Right forelimb (tissue), 1 donor: ENCODE measurements at regions not wholly inside any gene's neighbourhood (a gene's known extent, or its start where the extent isn't known, plus 50 kb on each side); places are given as distances from the start of the nearest gene placed in this dataset.

Experiments used
- DNase-seq: peaks from one replicate; pipeline ENCODE4 v3.0.0-alpha.2; 2018

GRCh38 chr6:41474213-41474933 lies 71.8 kb upstream of the FOXP4 start:
- DNase-seq, result no peak

GRCh38 chr6:41475164-41475563 lies 71.0 kb upstream of the FOXP4 start:
- no peak for DNase-seq

- no peak for DNase-seq
These were observed 70.3 kb upstream of the FOXP4 start for GRCh38 chr6:41475737-41476357.

- DNase-seq, result no peak
These were observed 69.8 kb upstream of the FOXP4 start for GRCh38 chr6:41476401-41476800.

- DNase-seq, result no peak
These were observed 68.6 kb upstream of the FOXP4 start for GRCh38 chr6:41477572-41477971.

- DNase-seq, result no peak
These were observed 62.2 kb upstream of the FOXP4 start for GRCh38 chr6:41483943-41484342.

- no peak for DNase-seq
These were observed 58.2 kb upstream of the FOXP4 start for GRCh38 chr6:41487860-41488432.

GRCh38 chr6:41488433-41489119 lies 57.6 kb upstream of the FOXP4 start:
- DNase-seq, result no peak

GRCh38 chr6:41489120-41489851 lies 56.9 kb upstream of the FOXP4 start:
- DNase-seq, result peak; percentile 83

- DNase-seq, result no peak
These were observed 53.8 kb upstream of the FOXP4 start for GRCh38 chr6:41492261-41492891.

GRCh38 chr6:41494212-41495110 lies 51.7 kb upstream of the FOXP4 start:
- no peak for DNase-seq
